GOT3 (cell line): ENCODE measurements at regions not wholly inside any gene's neighbourhood (a gene's known extent, or its start where the extent isn't known, plus 50 kb on each side); places are given as distances from the start of the nearest gene placed in this dataset.

Experiments
- DNase-seq: peaks from one replicate; lab custom pipeline; 2025; ENCODE audit warnings: mixed read lengths; lab: John Stamatoyannopoulos, UW

DNA sequence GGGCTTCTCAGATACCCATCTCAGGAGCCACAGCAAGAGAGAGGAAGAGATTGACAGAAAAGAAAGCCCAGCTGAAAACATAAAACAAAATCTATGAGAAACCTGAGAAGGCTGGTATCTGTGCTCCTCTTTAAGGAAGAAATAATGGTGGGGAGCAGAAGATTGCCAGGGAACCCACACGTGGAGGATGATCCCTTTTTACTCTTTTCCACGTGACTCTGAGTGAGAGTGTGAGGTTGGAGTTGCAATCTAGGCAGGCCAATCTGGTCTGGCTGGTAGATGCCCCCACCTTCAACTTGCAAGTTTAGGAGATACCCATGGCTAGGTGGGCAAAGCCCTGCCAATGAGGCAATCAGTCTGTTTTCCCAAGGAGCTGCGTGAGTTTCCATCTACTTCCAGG is 202.3 kb downstream of the TENT4A start:
- DNase-seq, result no peak

DNA sequence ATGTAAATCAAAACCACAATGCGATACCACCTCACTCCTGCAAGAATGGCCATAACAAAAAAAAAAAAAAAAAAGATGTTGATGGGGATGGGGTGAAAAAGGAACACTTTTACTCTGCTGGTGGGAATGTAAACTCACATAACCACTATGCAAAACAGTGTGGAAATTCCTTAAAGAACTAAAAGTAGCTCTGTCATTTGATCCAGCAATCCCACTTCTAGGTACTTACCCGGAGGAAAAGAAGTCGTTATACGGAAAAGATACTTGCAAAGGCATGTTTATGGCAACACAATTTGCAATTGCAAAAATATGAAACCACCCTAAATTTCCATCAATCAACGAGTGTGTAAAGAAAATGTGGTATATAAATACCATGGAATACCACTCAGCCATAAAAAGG is 205.0 kb downstream of the TENT4A start:
- no peak for DNase-seq

DNA sequence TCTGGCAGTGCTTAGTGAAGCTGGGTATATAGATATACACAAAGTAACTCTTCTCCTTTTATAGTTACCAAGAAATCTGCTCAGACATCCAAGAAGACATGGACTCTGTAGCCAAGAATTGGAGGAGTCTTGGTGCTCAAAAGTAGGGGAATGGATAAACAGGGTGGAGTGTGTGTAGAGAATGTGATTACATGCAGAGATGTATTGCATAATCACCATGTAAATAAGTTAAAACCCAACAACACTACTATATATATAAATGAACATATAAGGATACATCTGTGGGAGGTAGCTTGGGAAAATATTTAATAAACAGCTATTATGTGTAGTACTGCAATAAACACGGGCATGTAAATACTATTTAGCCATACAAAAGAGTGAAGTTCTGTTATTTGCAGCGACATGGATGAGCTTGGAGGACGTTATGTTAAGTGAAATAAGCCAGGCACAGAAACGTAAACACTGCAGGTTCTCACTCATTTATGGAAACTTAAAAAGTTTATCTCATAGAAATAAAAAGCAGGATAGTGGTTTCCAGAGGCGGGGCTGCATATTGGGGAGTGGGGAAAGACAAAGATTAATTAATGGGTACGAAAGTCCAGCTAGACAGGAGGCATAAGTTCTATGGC is 207.5 kb downstream of the TENT4A start:
- no peak for DNase-seq

DNA sequence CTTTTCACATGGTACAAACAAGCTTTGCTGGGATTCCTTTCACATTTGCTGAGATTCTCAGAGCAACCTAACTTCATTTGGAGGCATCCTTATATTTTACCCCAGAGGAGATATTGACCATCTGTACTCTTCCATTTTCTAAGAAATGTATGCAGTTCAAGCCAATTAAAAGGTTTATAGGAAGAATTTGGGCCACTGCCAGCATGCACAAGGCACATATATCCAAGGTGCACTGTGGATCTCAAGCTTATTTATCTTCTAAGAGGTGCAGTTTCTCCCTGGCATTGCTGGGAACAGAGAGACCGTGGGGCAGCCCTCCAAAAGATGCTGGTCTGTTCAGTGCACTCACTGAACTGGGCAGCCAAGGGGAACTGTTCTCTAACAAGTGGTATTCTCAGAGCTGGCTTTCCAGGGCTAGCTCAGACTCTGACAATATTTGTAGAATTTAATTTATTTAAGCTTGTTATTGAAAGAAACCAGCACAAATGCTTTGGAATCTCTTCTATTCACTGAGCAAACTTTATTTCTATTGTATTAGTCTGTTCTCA is 213.3 kb downstream of the TENT4A start:
- DNase-seq, result no peak

DNA sequence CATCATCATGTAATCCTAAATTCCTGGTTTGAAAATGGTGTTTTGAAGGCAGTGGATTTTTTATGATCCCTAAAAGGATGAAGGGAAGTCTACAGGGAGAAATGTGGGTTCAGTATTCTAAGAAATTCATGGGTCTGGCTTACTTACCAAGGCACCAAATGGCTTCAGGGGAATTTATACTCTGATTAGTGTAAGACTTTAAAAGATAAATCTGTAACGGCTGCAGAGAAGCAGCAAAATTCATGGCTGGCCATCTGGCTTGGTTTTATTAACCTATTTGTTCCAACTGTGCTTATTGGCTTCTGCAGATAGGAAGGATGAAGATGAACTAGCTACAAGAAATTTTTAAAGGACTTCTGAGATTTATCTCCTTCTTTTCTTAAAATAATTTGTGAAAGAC is 222.8 kb downstream of the TENT4A start:
- DNase-seq, result no peak

DNA sequence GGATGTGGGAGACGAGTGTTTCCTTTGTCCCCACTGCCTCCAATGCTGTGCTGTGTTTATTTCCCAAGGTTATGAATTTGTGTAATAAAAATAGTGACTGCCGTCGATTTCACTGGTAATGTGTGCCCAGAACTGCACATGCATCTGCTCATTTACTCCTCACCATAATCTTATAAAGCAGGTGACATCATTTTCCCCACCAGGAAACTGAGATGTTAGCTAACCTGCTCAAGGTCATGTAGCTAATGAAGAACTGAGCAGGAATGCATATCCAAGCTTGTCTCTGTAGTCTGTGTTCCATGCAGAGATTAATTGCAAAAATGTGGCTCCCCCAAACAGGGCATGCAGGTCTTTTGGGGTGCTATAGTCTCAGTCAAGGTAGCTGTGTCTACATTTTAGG is 224.4 kb downstream of the TENT4A start:
- DNase-seq, result no peak

DNA sequence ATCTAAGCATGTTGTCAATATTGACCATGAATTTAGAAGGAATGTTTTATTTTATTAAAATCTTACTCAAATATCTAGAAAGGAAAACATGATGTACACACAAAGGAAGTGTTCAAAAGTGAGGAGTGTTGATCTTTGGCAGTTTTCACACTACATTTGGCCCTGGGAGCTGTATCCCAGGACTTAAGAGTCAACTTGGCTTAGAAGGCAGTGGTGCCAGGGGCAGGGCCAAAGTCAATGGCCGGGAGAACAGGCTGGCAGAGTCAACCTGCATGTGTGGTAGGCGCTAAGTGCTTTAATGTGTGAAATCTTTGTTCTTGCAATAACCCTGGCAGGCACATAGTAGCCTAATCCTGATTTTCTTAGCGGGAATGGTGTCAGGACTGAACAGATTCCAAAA is 228.4 kb downstream of the TENT4A start:
- no peak for DNase-seq

DNA sequence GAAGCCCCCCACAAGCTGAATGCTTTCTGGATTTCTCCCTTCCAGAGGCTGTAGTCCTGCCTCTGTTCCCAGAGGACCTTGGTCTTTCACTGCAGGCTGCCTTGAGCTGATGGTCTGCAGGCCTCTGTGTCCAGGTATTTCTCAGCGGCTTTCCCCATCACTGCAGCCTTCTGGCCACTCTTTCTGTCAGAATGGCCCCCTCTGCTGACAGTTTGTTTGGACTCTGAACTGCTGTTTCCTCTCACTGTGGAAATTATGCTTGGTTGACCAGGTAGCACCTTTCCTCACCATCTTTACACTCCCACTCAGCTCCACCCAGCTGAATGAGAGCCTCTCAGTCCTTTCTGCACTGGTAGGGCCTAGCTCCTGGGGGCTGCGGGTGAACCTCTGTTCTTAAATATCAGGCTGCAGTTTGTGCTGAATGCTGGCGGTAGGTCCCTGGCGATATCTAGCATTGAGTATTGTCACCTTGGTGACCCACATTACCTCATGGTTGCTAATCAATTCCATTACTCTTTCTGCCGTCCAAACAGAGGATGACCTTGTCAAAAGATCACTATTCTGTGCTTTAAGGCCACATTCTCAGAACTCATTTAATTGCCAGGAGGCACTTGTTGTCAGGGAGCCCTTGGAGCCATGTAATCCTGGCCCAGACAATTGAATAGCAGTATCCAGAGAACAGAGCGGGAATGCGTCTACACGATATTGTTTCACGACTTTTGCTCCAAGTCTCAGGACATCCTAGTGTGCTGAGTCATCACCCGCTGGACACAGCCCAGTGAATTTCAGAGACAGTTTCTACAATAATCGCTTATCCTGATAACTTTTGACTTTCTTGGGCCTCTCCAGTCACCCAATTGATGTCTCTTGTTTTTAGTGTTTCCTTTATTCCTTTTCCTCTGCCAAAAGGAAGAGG is 230.2 kb downstream of the TENT4A start:
- no peak for DNase-seq

DNA sequence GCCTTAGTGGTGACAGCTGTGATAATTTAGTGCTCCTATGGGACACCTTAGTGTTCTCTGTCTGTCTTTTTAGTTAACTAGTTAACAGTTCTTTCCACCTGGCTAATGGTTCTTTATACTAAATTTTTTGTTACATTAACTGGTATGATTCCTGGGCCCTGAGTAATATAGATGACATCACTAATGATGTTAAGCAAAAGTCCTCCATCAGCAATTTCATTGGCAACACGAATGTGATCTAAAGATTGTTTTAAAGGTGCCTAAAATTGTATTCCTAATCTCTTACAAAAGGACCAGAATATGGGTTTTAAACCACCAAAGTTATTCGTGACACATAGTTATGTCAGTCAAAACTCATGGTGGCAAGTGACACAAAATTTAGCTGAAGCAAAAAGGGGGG is 235.3 kb downstream of the TENT4A start:
- no peak for DNase-seq

DNA sequence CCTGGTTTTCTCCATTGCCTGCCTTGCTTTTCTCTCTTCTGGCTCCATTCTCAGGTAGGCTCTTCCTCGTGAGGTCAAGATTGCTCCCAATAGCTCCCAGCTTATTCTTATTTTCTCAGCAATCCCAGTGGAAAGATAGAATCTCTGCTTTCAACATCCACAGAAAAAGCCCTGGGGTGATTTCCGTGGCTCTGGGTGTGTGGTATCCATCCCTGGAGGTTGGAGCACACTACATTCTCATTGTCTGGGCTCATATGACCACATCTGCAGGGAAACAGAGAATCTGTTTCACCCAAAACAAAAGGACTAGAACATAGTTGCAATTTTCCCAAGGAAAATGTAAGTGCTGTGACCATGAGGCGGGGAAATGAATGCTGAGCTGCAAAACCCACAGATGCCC is 236.0 kb downstream of the TENT4A start:
- DNase-seq, result no peak

DNA sequence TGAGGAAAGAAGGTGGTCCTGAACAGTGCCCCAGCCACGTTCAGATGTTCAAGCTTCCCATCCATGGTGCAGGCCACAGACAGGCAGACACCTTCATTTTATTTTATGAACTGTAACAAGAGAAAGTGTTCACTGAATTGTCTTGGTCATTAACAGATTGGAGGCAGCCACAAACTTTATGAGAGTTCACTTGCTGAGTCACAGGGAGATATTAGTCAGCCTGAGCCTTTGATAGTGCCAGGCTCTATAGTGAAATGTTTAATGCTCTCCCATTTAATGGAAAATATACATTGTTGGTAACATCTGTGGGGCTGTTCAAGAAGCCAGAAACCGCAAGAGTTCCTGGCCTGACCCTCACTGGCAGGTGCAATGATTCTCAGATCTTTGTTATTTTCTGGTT is 237.0 kb downstream of the TENT4A start:
- no peak for DNase-seq

DNA sequence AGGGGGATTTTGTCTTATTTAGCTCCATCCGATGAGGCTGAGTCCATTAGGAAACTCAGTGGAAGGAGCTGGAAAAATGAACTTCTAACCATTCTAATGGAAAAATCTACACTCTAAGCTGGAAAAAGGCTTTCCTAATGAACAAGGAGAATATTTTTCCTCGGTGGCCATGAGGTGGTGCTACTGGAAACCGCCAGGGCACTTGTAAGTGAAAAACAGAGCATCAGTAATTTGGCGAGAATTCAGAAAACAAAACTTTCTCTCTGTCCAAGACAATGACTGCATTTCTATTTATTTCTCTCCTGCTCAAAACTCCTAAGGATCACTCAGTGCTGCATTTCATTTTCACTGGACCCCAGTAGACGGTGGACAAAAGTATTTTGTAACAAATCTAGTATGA is 237.6 kb downstream of the TENT4A start:
- no peak for DNase-seq

DNA sequence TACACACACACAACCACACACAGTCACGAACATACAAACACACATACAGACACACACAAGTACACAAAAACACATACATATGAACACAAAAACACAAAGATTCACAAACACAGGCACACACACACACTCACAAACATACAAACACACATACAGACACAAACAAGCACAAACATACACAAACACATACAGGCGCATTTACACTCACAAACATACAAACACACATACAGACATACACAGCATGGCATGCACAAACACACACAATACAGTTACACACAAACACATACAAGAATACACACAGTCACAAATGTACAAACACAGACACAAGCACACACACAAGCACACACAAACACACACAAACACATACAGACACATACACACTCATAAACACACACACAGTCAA is 247.9 kb downstream of the TENT4A start:
- no peak for DNase-seq

DNA sequence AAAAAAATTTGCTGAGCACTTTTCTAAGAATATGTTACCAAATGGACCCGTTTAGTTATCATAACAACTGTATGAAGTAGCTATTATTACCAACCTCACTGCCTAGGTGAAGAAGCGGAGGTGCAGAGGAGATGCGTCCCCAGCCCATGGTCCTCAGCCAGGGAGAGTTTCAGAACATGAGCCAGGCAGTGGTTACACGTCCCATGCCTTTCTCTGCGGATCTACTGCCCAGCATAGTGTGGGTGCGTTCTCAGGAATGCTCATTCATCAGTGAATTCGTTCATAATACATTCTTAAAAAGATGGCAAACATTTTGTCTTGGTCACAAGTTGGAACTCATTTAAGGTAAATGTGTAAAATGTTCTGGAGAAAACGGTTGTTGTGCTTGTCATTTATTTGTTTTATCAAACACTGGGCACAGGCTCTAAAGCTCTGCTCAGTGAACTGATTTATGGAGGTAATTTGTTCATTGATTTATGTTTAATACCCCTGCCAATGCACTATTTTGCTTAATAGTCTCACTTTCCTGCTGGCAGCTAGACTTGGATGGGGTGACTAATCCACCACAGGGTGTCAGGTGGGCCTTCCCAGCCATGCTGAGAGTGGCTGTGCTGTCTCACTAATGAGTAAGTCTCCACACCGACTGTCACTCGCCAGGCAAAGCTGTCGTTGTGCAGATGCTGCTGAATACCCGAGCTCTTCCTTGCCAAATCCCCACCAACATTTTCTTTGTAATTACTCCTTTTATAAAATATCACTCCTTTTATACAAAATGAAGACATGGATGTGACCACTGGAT is 248.8 kb downstream of the TENT4A start:
- DNase-seq, result no peak

DNA sequence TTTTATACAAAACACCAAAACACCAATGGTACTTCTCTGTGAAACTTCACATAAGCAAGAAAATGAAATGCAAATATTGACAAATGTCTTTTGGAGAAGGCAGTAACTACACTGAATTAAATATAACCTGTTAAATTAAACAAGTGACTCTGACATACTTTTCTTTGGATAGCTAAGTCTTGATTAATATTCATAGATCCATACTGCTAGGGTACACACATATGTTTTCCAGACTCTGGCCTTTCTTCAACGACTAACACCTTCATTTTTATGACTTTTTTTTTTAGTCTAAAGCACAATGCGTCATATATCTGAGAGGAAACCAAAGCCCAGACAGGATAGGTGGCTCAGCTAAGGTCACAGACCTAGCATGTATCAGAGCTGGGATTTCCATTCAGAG is 263.7 kb downstream of the TENT4A start:
- no peak for DNase-seq

DNA sequence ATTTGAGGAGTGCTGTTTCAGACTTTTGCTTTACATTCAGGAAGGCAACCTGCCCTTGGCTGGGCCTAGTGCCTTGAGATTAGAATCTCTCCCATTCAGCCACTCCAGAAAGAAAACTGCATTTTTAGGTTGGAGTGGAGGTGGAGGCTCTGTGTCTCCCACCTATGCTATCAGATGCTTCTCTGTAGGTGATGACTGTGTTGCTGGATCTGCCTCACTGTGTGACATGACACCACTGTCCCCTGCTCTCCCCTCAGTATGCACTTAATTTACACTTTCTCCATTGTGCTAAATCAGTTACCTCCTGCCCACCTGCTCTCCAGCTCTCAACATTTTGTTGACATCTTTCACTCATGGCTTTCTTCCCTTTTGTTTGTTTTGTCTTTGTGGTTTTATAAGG is 265.8 kb downstream of the TENT4A start:
- DNase-seq, result no peak

DNA sequence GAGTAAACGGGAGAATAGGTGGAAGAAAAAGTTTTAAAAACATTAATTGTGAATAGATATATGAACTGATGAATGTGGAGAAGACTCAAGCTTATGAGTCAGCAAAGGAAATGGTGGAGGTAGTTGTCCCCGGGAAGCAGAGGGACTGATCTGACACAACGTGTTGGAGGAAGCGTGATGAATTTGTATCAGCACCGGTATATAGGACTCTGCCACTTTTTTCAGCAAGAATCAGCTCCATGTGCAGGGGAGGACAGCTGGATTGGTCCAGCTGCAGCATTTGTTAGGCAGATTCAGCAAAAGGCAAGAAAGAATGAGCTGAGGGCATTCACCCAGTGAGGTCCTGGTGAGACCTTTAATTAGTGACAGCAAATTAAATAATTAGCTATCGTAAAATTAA is 276.0 kb downstream of the TENT4A start:
- DNase-seq, result no peak

DNA sequence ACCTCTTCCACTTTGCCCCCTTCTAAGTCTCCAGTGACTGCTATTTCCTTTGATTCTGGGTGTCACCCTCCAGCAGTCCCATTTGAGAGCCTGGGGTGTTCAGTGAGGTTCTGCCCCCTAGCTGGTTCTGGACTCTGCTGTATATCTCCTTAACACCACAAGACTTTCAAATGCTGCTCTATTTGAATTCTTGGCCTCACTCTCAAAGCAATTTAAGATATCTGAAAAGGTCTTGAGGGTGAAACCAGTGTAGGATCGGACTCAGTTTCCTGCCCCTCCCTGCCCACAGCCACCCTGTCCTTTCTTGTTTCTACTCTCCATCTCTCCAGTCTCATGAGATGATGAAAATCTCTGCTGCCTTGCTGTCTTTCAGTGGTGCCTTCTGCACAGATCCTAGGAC is 280.9 kb downstream of the TENT4A start:
- no peak for DNase-seq

DNA sequence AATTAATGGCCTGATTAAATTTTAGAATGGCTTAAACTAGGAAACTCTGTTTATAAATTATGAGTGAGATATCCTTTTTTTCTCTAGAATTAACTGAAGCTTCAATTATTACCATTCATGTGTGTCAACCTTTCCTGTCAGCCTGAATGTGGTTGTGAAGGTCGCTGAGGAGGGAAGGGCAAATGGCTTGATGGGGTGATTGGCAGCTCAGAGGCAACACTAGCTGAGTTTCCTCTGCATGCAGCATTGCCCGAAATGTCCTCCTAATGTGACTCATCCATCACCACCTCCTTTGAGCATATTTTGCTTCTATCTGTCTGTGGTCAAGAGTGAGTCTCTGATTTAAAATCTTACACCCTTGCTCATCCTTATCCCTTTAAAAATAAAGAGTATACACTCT is 281.9 kb downstream of the TENT4A start:
- no peak for DNase-seq

DNA sequence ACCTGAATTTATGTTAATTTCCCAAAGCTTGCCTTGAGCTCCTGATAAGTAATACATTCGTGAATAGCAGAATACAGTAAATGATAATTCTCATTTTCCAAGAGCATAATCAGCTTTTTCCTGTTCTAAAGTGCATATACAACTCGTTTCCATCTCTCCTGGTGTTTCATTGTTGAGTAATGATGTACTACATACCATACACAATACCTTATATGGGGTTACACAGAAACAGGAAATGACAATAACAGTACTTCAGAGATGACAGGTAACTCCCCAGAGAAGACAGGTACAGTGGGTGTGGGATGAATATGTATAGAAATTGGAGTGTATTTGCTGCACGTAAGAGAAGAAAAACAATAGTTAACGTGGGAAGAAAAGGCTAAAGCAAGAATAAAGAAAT is 287.1 kb downstream of the TENT4A start:
- DNase-seq, result no peak

DNA sequence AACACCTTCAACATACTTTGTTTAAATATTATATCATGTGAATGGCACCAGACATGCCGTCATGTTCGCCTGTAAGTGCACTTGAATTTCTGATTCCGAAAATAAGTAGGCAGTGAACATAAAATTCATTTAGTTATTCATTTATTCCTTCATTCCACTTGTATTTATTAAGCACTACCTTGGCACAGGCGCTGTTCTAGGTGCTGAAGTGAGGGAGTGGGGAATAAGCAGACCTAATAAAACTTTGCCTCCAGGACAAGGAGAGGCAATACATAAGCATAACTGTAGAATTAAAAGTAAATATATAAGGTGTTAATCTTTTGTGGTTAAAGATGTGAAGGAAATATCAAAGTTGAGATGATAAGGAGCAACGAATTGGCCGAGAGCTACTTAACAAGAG is 297.4 kb downstream of the TENT4A start:
- no peak for DNase-seq

DNA sequence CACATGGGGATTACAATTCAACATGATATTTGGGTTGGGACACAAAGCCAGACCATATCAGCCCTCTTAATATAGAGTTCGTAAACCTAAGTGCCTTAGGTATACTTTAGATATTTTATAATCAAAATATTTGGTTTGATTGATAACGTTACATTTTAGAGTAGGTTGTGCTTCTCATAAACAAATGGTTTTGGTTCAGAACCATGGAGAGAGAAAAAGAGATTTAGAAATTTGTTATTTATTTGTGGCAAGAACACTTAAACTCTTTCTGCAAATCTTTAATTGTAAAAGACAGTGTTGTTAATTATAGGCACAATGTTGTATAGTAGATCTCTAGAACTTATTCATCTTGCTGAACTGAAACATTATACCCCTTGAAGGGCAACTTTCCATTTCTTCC is 298.8 kb downstream of the TENT4A start:
- DNase-seq, result no peak

DNA sequence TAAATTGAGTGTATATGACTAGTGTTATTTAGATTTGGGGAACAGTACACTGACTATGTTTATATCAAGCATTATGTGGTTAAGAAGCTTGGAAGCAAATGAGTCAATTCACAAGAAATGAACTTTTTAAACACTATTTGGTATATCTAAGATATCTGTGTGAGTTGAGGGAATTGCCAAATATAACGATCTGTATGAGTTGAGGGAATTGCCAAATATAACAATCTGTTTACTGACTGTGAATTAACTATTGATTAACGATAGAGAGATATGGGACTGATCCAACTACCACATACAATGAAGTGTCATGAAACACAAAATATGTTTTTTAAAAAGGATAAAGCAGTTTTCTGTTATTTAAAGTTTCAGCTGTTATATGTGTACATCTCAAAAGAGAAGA is 301.4 kb downstream of the TENT4A start:
- DNase-seq, result no peak
